K562 (cell line): ENCODE measurements at regions not wholly inside any gene's neighbourhood (a gene's known extent, or its start where the extent isn't known, plus 50 kb on each side); places are given as distances from the start of the nearest gene placed in this dataset.

ENCODE experiments used
- ADNP ChIP-seq: fragments of 200-800 bp; sonication (Bioruptor generic); IDR thresholded peaks from 2 replicates; pipeline ENCODE4 v1.6.1; 2016; ENCODE audit warnings: missing genetic modification characterization, missing compliant biosample characterization
- ARID1B ChIP-seq: fragments of 450-650 bp; IDR thresholded peaks from 2 replicates; pipeline ENCODE4 v1.6.1; 2016; ENCODE audit warnings: antibody characterized with exemption, mild to moderate bottlenecking, inconsistent platforms
- CBFA2T3 ChIP-seq: fragments of 450-650 bp; IDR thresholded peaks from 2 replicates; pipeline ENCODE4 v1.6.1; 2017
- CUX1 ChIP-seq: fragments of 200-800 bp; sonication (Bioruptor generic); IDR thresholded peaks from 2 replicates; pipeline ENCODE4 v1.6.1; 2016; ENCODE audit warnings: missing genetic modification characterization, missing compliant biosample characterization
- FOXJ2 ChIP-seq: fragments of 200-800 bp; sonication (Bioruptor generic); IDR thresholded peaks from 2 replicates; pipeline ENCODE4 v1.6.1; 2016; ENCODE audit warnings: missing genetic modification characterization, missing compliant biosample characterization
- MECOM ChIP-seq: fragments of 250-450 bp; sonication (Bioruptor Pico); IDR thresholded peaks from 2 replicates; pipeline ENCODE4 v1.8.0; 2022; ENCODE audit warnings: inconsistent platforms
- MTA2 ChIP-seq: fragments of 450-650 bp; IDR thresholded peaks from 2 replicates; pipeline ENCODE4 v1.6.1; 2016; ENCODE audit warnings: low read depth
- REST ChIP-seq, 2 experiments: fragments of 450-650 bp; formaldehyde crosslinking in 1 of 2; IDR thresholded peaks; 2 replicates each; pipeline versions ENCODE4 v1.4.0 to v1.6.1; 2014 to 2020; ENCODE audit warnings: mild to moderate bottlenecking in 2 of 2, borderline replicate concordance in 1 of 2, low read depth in 1 of 2
- ZNF277 ChIP-seq: fragments of 250-450 bp; sonication (Bioruptor Pico); IDR thresholded peaks from 2 replicates; pipeline ENCODE4 v1.8.0; 2022; ENCODE audit warnings: inconsistent platforms, mild to moderate bottlenecking, moderate library complexity, borderline replicate concordance
- TF ChIP-seq, protein P1 (sequence below): fragments of 200-800 bp; sonication (Bioruptor generic); IDR thresholded peaks from 2 replicates; pipeline ENCODE4 v1.6.1; 2017; ENCODE audit warnings: missing genetic modification characterization, missing compliant biosample characterization

- 0 out of 2 replicates have a peak, but pooled peaks have one; percentile 5 for TF ChIP-seq REST (IDR thresholded peaks at IDR 0.05; ENCODE audit: borderline replicate concordance)
- TF ChIP-seq REST (CRISPR knock-in tag; IDR thresholded peaks at IDR 0.05; ENCODE audit: low read depth) = 0 out of 2 replicates have a peak, but pooled peaks have one; percentile 48
- TF ChIP-seq MTA2 = peak; percentile 86
- TF ChIP-seq CBFA2T3 = peak; percentile 91
- peak; percentile 54; the same call in 1 of the 2 replicates for TF ChIP-seq CUX1 (CRISPR knock-in tag)
- peak; percentile 75; the same call in 1 of the 2 replicates for TF ChIP-seq FOXJ2 (tag)
- TF ChIP-seq ZNF277 (CRISPR knock-in tag) = no peak
- peak; percentile 96 for TF ChIP-seq ARID1B
- TF ChIP-seq, protein P1, sequence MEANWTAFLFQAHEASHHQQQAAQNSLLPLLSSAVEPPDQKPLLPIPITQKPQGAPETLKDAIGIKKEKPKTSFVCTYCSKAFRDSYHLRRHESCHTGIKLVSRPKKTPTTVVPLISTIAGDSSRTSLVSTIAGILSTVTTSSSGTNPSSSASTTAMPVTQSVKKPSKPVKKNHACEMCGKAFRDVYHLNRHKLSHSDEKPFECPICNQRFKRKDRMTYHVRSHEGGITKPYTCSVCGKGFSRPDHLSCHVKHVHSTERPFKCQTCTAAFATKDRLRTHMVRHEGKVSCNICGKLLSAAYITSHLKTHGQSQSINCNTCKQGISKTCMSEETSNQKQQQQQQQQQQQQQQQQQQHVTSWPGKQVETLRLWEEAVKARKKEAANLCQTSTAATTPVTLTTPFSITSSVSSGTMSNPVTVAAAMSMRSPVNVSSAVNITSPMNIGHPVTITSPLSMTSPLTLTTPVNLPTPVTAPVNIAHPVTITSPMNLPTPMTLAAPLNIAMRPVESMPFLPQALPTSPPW (CRISPR knock-in tag) = peak; percentile 27; the same call in 1 of the 2 replicates
- TF ChIP-seq ADNP = peak; percentile 64; the same call in 1 of the 2 replicates
- 0 out of 2 replicates have a peak, but pooled peaks have one; percentile 65 for TF ChIP-seq MECOM
Measured at GRCh38 chr21:35547946-35548774, 499.1 kb upstream of the RUNX1 start (continued).
